ENCODE measurements at regions not wholly inside any gene's neighbourhood (a gene's known extent, or its start where the extent isn't known, plus 50 kb on each side); places are given as distances from the start of the nearest gene placed in this dataset.

GRCh38 chr3:102299125-102299877, 135.5 kb upstream of the ZPLD1 start (continued):
- TF ChIP-seq USF1 (IDR thresholded peaks at IDR 0.05; ENCODE audit: borderline replicate concordance, low read depth) (no peak), EP300 (IDR thresholded peaks at IDR 0.05; ENCODE audit: borderline replicate concordance in 1 of 2, low read depth in 1 of 2, low read length in 1 of 2) (no peak)

GRCh38 chr3:102301155-102301880, 133.5 kb upstream of the ZPLD1 start:
- H4K20me1 ChIP-seq (ENCODE audit: insufficient read depth), result no peaks in the 10 kb centered on the region
- H3K36me3 ChIP-seq (replicated peaks in 1 of 2; ENCODE audit: control insufficient read depth in 1 of 2, insufficient read depth in 2 of 2, low read length in 1 of 2), result no peaks in the 10 kb centered on the region
- no peaks in the 10 kb centered on the region for H3K79me2 ChIP-seq (ENCODE audit: insufficient read depth)
- no peak overlapping the region for H3K4me3 ChIP-seq (ENCODE audit: low read depth in 2 of 2, low read length in 1 of 2)
- ChIA-PET CTCF (no interaction called here), POLR2A (no interaction called here)
- H3K27ac ChIP-seq (ENCODE audit: low read depth in 2 of 2, low read length in 1 of 2), result no peak overlapping the region
- 76% methylated on average over 4 of the region's 4 CpGs for WGBS (ENCODE audit: low lambda C conversion rate)
- no peaks in the 10 kb centered on the region for H3K27me3 ChIP-seq (ENCODE audit: insufficient read depth)
- H3K9ac ChIP-seq, result no peak overlapping the region
- no peaks in the 10 kb centered on the region for H3K9me2 ChIP-seq
- H3F3A ChIP-seq (replicated peaks; ENCODE audit: insufficient read depth), result no peaks in the 10 kb centered on the region
- no peak for TF ChIP-seq GATA2 (CRISPR knock-in tag; IDR thresholded peaks at IDR 0.05)
- TF ChIP-seq YY1 (IDR thresholded peaks at IDR 0.05; ENCODE audit: low read depth), result no peak
- no peak for TF ChIP-seq SMC3 (IDR thresholded peaks at IDR 0.05; ENCODE audit: low read depth, low read length)
- no peak for TF ChIP-seq RFX5 (IDR thresholded peaks at IDR 0.05; ENCODE audit: low read length)
- no peaks in the 10 kb centered on the region for H3K4me1 ChIP-seq (ENCODE audit: control insufficient read depth in 1 of 2, insufficient read depth in 2 of 2, low read depth in 1 of 2, low read length in 1 of 2)
- no peaks in the 10 kb centered on the region for H3K9me3 ChIP-seq
- H3K4me2 ChIP-seq, result no peak overlapping the region
- DNase-seq, result no peak
- H2AFZ ChIP-seq (ENCODE audit: low read depth), result no peak overlapping the region

GRCh38 chr3:102302020-102302419, 132.8 kb upstream of the ZPLD1 start:
- no peaks in the 10 kb centered on the region for H3K9me2 ChIP-seq
- ChIA-PET CTCF (interaction anchor here (1.2 kb wide), 1 partner anchor 73 kb away, joined by 3 read pairs; no protein-coding TSS in a partner anchor), POLR2A (no interaction called here)
- no peaks in the 10 kb centered on the region for H3F3A ChIP-seq (replicated peaks; ENCODE audit: insufficient read depth)
- no peak for DNase-seq
- no peaks in the 10 kb centered on the region for H4K20me1 ChIP-seq (ENCODE audit: insufficient read depth)
- H3K9me3 ChIP-seq, result no peaks in the 10 kb centered on the region
- 66% methylated on average over 2 of the region's 2 CpGs for WGBS (ENCODE audit: low lambda C conversion rate)
- no peak overlapping the region for H3K9ac ChIP-seq
- H3K4me2 ChIP-seq, result no peak overlapping the region
- H3K36me3 ChIP-seq (replicated peaks in 1 of 2; ENCODE audit: control insufficient read depth in 1 of 2, insufficient read depth in 2 of 2, low read length in 1 of 2), result no peaks in the 10 kb centered on the region
- H3K27me3 ChIP-seq (ENCODE audit: insufficient read depth), result no peaks in the 10 kb centered on the region
- no peaks in the 10 kb centered on the region for H3K79me2 ChIP-seq (ENCODE audit: insufficient read depth)
- H3K27ac ChIP-seq (ENCODE audit: low read depth in 2 of 2, low read length in 1 of 2), result no peak overlapping the region
- no peak overlapping the region for H3K4me3 ChIP-seq (ENCODE audit: low read depth in 2 of 2, low read length in 1 of 2)
- H3K4me1 ChIP-seq (ENCODE audit: control insufficient read depth in 1 of 2, insufficient read depth in 2 of 2, low read depth in 1 of 2, low read length in 1 of 2), result no peaks in the 10 kb centered on the region
- no peak overlapping the region for H2AFZ ChIP-seq (ENCODE audit: low read depth)
- TF ChIP-seq NRF1 (IDR thresholded peaks at IDR 0.05; ENCODE audit: low read depth, low read length) (no peak), ZBTB33 (IDR thresholded peaks at IDR 0.05; ENCODE audit: borderline replicate concordance, low read depth) (no peak), JUND (IDR thresholded peaks at IDR 0.05) (no peak), TCF12 (IDR thresholded peaks at IDR 0.05) (no peak), USF2 (IDR thresholded peaks at IDR 0.05; ENCODE audit: borderline replicate concordance, low read depth, low read length) (no peak), CTCF (IDR thresholded peaks at IDR 0.05) (no peak), RCOR1 (IDR thresholded peaks at IDR 0.05; ENCODE audit: low read length) (no peak), MXI1 (IDR thresholded peaks at IDR 0.05; ENCODE audit: low read depth, low read length) (no peak), USF1 (IDR thresholded peaks at IDR 0.05; ENCODE audit: borderline replicate concordance, low read depth) (no peak), RFX5 (IDR thresholded peaks at IDR 0.05; ENCODE audit: low read length) (no peak), EZH2phosphoT487 (IDR thresholded peaks at IDR 0.05; ENCODE audit: borderline replicate concordance, low read depth) (no peak), ELF1 (IDR thresholded peaks at IDR 0.05) (no peak), YY1 (IDR thresholded peaks at IDR 0.05; ENCODE audit: low read depth) (no peak), POLR2AphosphoS5 (IDR thresholded peaks at IDR 0.05; ENCODE audit: low read depth, low read length) (no peak)
